GM13977 (cell line): ENCODE measurements at regions not wholly inside any gene's neighbourhood (a gene's known extent, or its start where the extent isn't known, plus 50 kb on each side); places are given as distances from the start of the nearest gene placed in this dataset.

ENCODE experiments used
- DNase-seq: peaks from one replicate; pipeline ENCODE4 v3.0.0; 2012; ENCODE audit warnings: low spot score
- CTCF ChIP-seq: IDR thresholded peaks from 2 replicates; pipeline ENCODE4 v1.5.1; 2012; ENCODE audit warnings: mild to moderate bottlenecking, control low read depth; ENCODE audit not compliant: insufficient read depth; ENCODE audit errors: extremely low read depth, missing control alignments
- in situ Hi-C: fragments of 300-500 bp; cut with MboI; formaldehyde crosslinking; loops from one replicate; pipeline ENCODE4 v1.12.0; 2022; ENCODE audit warnings: low sequenced_read_pairs, low pct_unique_long_range_greater_than_20kb, mixed read lengths, inconsistent platforms; ENCODE audit not compliant: unreplicated experiment

GRCh38 chr16:64841071-64841470 lies 280.8 kb downstream of the CDH11 start:
- in situ Hi-C loops, result no loop called here
- DNase-seq, result no peak
- no peak for TF ChIP-seq CTCF

- in situ Hi-C loops, result no loop called here
- DNase-seq, result no peak
- TF ChIP-seq CTCF, result no peak
Measured at GRCh38 chr16:64830653-64831052, 291.2 kb downstream of the CDH11 start.

- no peak for DNase-seq
- no peak for TF ChIP-seq CTCF
- in situ Hi-C loops, result no loop called here
Measured at GRCh38 chr16:64829678-64830077, 292.2 kb downstream of the CDH11 start.

- no peak for TF ChIP-seq CTCF
- no peak for DNase-seq
- in situ Hi-C loops, result no loop called here
Measured at GRCh38 chr16:64826374-64826773, 295.5 kb downstream of the CDH11 start.

- DNase-seq, result no peak
- in situ Hi-C loops, result no loop called here
- no peak for TF ChIP-seq CTCF
Measured at GRCh38 chr16:64823481-64824075, 298.3 kb downstream of the CDH11 start.

- no peak for DNase-seq
- no peak for TF ChIP-seq CTCF
- in situ Hi-C loops, result no loop called here
Measured at GRCh38 chr16:64809876-64810629, 311.8 kb downstream of the CDH11 start.
